ENCODE measurements at regions not wholly inside any gene's neighbourhood (a gene's known extent, or its start where the extent isn't known, plus 50 kb on each side); places are given as distances from the start of the nearest gene placed in this dataset.

DNA sequence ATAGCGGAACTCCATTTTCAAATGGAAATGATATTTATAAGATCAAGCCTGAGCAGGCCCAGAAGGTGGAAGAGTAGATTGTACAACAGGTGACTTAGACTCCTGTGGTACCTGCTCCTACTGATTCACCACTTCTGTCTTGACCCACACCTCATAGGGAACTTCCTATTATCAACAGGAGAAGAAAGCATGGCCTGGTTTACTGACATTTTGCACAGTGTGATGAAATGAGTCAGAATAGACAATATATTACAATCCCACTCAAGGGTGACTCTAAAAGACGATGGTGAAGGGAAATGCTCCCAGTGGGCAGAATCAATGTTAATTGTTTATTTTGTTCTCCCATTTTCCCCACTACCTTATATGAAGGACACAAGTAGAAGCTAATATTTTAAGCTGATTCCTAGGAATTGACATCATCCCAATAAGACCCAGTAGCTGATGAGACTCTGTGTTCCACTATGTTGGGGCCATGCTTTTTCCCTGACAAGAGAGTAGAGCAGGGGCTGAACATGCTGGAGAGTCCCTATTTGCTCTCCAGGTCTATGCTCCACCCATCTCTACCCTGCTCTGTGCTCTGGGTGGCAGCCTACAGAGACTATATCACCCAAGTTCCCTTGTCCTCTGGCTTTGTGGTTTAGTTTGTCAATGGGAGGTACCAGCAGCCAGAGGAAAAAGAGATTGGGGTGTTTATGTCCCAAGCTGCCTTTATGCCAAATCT is 163.4 kb upstream of the FSTL4 start:
- no peak for DNase-seq (ENCODE audit: low read depth)
- no peak overlapping the region for H3K4me3 ChIP-seq (ENCODE audit: low read depth, low read length)
- TF ChIP-seq CTCF (IDR thresholded peaks at IDR 0.05; ENCODE audit: insufficient read depth, low read depth, low read length): no peak

DNA sequence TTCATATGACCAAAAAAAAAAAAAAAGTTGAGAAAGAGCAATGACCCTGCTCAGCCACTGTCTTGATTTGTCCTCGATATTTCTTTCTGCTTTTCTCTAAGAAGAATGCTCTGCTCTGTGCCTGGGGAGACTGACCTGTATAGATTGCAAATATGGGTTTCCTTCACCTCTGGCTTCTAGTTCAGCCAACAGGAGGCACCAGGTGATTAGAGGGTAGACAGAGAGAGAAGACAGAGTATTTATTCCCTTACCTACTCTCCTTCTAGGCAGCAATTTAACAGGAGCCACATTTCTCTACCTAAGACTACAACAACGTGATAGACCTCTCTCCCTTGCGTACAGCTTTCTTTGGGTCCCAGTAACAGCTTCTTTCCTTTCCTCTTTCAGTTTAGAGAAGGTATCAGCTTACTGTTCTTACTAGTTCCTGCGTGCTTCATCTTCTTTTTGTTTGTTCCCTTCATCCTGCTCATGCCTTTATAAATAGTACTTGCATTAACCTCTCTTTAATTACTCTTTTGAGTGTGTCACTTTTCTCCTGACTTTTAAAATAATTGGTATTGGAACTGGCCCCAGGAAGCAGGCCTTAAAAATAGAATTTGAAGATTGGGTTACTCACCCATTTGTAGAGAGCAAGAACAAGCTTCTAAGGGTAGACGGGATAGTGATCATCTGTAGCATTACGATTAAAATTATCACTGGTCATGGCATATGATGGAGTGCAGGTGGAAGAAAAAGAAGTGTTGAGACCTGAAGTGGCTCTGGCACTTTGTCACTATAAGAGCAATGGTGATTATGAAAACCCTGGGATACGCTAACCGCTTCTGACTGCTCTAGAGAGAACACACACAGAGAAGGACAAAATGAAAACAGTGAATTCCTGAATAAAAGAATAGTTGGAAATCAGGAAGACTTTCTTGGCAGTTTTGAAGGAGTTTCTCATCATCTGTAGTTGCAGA is 161.2 kb upstream of the FSTL4 start:
- TF ChIP-seq CTCF (IDR thresholded peaks at IDR 0.05; ENCODE audit: insufficient read depth, low read depth, low read length): no peak
- no peak overlapping the region for H3K4me3 ChIP-seq (ENCODE audit: low read depth, low read length)
- DNase-seq (ENCODE audit: low read depth): no peak

GRCh38 chr5:133769842-133770241 is 157.5 kb upstream of the FSTL4 start:
- H3K4me3 ChIP-seq (ENCODE audit: low read depth, low read length): no peak overlapping the region
- no peak for DNase-seq (ENCODE audit: low read depth)
- no peak for TF ChIP-seq CTCF (IDR thresholded peaks at IDR 0.05; ENCODE audit: insufficient read depth, low read depth, low read length)

DNA sequence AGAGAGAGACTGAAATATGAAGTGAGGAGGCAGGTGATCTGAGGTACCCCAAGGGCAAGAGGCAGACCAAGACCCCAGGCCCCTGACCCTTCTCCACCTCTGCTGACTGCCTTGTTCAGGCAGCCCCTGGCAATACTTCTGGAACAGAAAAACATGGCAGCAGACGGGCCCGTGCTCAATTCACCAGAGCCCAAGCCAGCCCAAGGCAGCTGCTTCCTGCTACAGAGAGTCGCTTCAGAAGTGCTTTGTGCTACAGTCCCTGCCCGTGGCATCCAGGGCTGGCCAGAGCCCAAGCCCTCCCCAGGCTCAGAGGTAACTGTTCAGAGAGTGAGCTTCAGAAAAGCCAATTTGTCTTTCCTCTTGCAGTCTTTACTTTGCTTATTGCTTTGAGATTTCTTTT is 151.4 kb upstream of the FSTL4 start:
- no peak for DNase-seq (ENCODE audit: low read depth)

GRCh38 chr5:133761632-133762031 is 149.3 kb upstream of the FSTL4 start:
- DNase-seq (ENCODE audit: low read depth): no peak
- TF ChIP-seq CTCF (IDR thresholded peaks at IDR 0.05; ENCODE audit: insufficient read depth, low read depth, low read length): no peak
- no peak overlapping the region for H3K4me3 ChIP-seq (ENCODE audit: low read depth, low read length)

More for the DNA sequence above, 151.4 kb upstream of the FSTL4 start:
- H3K4me3 ChIP-seq (ENCODE audit: low read depth, low read length): no peak overlapping the region
- no peak for TF ChIP-seq CTCF (IDR thresholded peaks at IDR 0.05; ENCODE audit: insufficient read depth, low read depth, low read length)

DNA sequence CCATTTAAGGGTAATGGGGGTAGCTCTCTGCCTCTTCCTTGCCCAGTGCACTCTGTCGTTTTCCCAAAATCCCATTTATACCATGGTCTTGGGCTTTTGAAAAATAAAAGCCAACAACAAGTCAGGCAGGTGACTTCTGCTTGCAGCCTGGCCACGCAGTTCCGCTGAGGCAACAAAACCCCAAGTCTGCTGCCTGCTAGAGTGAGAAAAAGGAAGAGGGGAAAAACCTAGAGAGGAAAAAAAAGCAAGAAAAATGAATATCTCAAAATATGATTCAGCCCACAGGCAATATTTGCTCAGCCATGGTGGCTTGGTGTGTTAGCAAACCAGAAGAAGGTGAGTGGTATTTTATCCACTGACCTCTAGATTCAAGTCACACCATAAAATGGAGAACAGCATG is 148.2 kb upstream of the FSTL4 start:
- no peak for DNase-seq (ENCODE audit: low read depth)
- H3K4me3 ChIP-seq (ENCODE audit: low read depth, low read length): no peak overlapping the region
- TF ChIP-seq CTCF (IDR thresholded peaks at IDR 0.05; ENCODE audit: insufficient read depth, low read depth, low read length): no peak

All from fibroblast of villous mesenchyme (primary cell).